ENCODE measurements at regions not wholly inside any gene's neighbourhood (a gene's known extent, or its start where the extent isn't known, plus 50 kb on each side); places are given as distances from the start of the nearest gene placed in this dataset.

DNA sequence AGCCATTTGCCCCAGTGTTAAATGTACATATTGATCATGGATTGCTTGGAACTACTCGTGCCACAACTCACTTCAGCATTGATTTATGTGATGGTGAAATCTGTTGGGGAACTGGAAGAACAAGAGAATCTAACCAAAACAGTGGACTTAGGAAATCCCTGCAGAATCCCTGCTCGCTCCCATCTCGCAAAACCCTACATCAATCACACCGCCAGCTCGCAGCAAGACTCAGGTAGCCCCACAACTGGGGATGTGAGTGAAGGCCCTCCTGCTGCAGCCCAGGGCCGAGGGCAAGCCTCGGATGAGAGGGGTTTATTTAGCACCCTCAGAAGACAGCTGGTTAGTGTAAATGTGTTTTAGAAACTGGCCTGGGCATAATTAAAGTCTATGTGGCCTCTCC, 171.6 kb downstream of the ANAPC1 start:
- TF ChIP-seq CTCF (IDR thresholded peaks at IDR 0.05; ENCODE audit: low read depth, low read length, poor library complexity, severe bottlenecking) (no peak), EZH2phosphoT487 (IDR thresholded peaks at IDR 0.05; ENCODE audit: borderline replicate concordance, low read length) (no peak)

Measured in DOHH2 (cell line).